Limb (tissue), 2 donors: ENCODE measurements at regions not wholly inside any gene's neighbourhood (a gene's known extent, or its start where the extent isn't known, plus 50 kb on each side); places are given as distances from the start of the nearest gene placed in this dataset.
"Not testable (repeated sequence)": the region's sequence is repeated elsewhere in the genome, so short reads cannot be mapped to it uniquely, and the experiment has no call there.

Experiments used
- DNase-seq, 2 donors: peaks; one replicate each; pipeline ENCODE4 v3.0.0-alpha.2; 2016; ENCODE audit errors: extremely low spot score in 2 of 2

DNA sequence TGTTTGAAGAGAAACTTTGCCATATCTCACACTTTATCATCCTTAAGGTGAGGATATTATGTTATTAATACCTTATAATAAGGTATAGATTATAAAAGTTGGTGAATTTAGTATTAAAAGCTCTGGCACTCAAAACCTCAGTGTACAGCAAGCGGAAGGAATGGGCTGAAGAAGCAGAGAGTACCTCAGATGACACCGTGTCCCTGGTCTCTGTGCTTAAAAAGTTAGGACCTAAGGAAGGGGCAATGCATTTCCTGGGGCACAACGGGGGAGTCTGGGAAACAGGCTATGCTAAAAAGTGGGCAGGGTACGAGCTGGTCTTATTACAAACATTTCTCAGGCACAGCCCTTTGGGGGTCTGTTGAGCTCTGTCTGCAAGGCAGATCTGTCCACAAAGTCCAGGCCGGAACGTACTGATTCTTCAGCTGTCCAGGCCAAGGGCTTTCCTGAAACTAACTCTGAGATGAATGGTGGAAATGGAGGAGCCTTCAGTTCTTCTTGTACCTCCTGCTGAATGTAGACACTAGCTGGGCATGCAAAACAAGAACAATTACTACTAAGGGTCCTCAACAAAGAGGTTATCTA, 202.7 kb downstream of the POM121L12 start:
- DNase-seq, result no peak

GRCh38 chr7:53239151-53239550, 203.7 kb downstream of the POM121L12 start:
- not testable (repeated sequence) for DNase-seq

DNA sequence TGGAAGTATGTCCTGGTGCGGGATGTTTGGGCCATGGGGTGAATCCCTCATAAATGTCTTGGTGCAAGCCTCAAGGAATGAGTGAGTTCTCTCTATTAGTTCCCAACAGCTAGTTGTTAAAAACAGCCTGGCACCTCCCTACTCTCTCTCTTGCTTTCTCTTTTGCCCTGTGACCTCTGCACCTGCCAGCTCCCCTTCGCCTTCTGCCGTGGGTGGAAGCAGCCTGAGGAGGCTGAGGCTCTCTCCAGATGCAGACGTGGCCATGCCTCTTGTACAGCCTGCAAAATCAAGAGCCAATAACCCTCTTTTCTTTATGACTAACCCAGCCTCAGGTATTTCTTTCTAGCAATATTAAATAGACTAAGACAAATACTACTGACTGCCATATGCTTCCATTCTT, 210.3 kb downstream of the POM121L12 start:
- no peak for DNase-seq

DNA sequence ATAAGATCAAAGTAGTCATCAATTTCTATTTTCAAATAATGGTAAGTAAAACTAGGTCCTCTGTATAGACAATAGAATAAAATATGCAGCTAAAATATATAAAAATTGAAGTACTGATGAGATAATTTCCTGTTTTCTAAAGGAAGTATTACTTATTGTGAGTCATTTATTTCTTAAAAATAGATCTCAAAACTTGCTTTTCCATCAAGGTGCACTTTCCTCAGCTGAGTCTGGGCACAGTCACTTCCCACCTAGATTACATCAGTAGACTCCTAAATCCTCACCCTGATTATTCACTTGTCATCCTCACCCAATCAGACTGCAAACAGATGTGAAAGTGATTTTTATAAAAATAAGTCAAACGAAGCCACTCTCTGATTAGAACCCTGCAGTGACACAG, 211.5 kb downstream of the POM121L12 start:
- no peak for DNase-seq

DNA sequence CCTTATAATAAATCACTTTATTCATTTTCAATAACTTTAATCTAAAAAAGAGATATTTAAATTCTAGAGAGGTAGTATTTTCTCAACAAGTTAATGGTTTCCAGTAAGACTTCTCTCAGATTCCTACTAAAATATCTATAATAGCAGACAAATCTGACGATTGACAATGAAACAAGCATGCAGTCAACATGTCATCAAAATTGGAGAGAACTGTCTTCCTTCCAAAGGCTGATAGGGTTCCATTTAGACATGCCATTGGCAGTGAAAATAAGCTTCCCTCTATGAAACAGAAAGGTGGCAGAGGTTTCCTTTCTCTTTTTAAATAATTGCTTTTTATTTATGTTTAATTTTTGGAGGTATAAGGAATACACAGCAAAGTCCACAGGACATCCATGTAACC, 217.1 kb downstream of the POM121L12 start:
- no peak for DNase-seq

GRCh38 chr7:53272081-53272480, 236.6 kb downstream of the POM121L12 start:
- no peak for DNase-seq

DNA sequence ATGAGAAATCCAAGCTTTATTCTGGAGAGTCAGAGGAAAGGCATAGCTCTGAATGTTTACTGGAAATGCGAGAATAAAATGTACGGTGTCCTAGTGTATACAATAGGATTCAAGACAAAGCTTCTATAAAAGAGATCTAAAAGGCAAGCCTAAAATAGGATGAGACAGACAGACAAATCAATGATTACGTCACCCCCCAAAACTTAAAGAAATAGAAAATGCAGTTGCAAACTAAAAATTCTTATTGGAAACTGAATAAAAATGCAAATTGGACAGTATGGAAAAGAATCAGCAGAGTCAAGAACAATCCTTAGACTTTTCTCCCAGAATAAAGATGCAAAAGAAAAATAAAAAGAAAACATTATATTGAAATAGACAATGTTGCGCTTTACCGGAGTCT, 245.9 kb downstream of the POM121L12 start:
- DNase-seq, result no peak

DNA sequence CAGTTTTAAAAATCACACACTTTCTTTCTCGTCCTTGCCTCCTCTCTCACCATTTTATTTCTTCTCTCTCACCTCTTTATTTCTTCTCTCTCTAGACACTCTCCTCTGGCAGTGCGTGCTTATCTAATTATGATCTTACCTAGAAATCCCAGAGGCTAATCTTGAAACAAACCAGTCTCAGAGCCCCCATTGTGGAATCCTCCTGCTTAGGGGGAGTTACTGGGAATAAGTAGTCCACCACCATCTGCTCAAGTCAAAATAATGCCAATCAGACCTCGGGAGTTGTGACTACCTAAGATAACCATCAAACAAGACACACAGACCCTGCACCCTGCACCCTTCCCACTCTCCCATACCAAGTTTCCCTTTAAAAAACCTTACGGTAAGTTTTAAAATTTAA, 256.9 kb downstream of the POM121L12 start:
- no peak for DNase-seq

DNA sequence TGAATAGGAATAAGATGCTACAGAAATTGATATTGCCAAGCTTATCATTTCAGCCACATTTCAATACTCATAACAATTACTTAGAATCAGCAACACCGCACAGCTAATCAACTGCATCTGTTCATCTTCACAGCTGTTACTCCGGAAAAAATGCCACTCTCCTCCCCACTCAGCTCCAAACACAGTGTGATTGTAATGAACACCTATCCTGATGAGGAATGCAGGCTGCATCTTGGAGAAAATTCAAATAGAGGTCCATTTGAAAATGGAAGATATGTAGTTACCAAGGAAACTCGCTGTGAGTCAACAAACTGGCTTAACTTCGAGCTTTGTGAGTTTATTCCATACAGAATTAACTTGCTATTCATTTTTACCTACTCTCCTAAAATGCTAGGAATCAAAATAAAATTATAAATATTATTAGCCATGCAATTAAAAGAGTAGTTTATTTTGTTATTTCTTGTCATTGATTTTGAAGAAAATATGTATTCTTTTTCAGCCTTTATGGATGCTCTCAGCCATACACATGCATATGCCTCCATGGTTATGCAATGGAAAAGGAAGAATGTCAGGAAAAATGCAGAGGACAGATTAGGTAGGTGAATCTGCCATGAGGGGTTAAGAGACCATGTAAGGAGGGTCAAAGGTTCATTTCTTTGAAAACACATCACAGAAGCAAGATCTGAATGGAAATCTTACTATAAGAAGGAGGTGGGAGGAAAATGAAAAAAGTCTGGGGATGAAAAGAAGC, 267.2 kb downstream of the POM121L12 start:
- peak in 1 of 2 donors; percentile 50 for DNase-seq

DNA sequence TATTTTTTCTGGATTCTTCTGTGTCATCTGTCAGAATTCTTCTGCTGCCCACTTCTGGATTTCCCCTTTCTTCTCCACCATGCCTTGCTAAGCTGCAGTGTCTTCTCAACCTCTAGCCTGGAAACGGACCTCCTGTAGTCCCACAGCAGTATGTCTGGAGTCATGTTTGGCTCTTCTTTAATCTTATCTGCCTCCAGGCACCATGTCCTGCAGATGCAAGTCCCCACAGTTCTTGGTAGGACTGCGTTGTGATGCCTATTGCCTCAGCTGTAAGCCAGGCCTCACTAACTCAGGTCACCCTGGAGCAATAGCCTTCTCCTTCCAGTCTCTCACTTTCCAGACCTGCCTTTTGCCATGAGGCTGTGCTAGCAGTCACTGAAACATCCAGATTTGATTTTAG, 268.3 kb downstream of the POM121L12 start:
- no peak for DNase-seq

GRCh38 chr7:53306846-53307245, 271.4 kb downstream of the POM121L12 start:
- DNase-seq, result no peak

DNA sequence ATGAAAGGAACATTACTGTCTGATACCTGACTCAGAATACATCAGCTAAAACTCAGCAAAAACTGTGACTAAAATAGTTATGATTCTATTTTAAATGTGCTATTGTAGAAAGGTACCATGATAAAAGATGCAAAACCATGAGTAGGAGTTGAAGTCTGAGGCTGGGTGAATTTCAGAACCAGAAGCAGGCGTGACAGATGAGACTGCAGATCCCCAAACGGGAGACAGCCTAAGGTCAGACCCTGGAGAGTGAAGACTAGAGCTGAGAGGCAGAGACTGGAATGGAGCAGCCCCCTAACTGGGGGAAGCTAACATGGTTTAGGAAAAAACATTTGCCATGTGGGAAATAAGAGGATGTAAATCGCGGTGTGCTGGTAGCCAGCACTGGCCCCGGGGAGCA, 275.8 kb downstream of the POM121L12 start:
- no peak for DNase-seq

DNA sequence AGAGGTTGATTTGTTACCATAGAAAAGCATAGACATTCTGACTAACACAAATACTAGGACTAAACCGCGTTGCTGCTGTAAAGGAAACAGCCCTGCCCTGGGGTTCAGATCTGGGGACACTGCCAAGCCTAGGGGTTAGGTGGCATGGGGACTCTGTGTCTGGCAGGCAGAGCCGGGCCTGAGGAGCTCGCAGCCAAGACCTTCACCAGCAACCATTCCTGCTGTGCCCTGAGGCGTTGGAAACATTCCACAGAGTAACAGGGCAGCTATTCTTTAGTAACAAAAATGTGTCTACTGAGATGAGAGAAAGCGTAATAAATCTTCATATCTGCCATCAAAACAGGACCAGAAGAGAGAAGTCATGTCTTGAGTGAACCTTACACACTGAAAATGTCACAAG, 280.5 kb downstream of the POM121L12 start:
- peak; percentile 5 to 57 for DNase-seq

GRCh38 chr7:53318566-53318965, 283.1 kb downstream of the POM121L12 start:
- DNase-seq, result no peak

- DNase-seq, result no peak
Observed at GRCh38 chr7:53325061-53325460, 289.6 kb downstream of the POM121L12 start.

GRCh38 chr7:53326634-53327033, 291.2 kb downstream of the POM121L12 start:
- no peak for DNase-seq

- no peak for DNase-seq
Observed at GRCh38 chr7:53336105-53336668, 300.8 kb downstream of the POM121L12 start.

DNA sequence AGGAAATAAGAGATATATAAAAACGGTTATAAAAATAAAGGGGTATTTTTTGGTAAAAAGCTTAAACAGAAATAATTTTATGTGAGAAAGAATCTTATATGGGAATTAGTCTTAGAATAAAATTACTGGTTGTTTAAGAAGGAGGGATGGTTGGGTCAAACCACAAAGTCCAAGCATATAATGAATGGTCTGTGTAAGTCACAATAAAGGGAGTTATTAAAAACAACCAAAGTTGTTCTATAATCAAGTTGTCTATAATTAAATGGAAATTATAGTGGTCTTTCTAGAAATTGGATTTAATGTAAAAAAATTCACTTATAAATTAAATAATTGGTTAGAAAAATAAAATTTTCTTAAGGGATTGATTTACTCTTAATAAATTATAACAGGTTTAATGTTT, 304.8 kb downstream of the POM121L12 start:
- DNase-seq, result no peak

GRCh38 chr7:53350241-53350640, 314.8 kb downstream of the POM121L12 start:
- peak in 1 of 2 donors; percentile 36 for DNase-seq

GRCh38 chr7:53351681-53352080, 316.2 kb downstream of the POM121L12 start:
- no peak for DNase-seq

DNA sequence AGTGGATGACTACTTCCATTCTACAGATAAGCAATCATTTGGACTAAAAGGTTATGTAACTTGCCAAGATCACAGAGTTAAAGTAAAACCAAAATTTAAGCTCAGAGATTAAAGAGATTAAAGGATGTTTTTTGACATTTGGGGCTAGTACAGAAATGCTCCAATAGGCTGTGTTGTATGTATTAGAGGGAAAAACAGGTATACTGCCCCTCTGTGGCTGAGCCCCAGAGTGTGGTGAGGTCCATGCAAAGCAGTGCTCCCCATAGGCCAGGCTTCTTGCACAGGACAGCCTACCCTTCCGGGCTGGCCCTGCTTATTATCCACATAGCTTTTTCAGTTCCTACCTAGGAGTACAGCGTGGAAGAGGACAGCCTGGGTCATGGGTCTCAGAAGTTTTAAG, 322.8 kb downstream of the POM121L12 start:
- no peak for DNase-seq

DNA sequence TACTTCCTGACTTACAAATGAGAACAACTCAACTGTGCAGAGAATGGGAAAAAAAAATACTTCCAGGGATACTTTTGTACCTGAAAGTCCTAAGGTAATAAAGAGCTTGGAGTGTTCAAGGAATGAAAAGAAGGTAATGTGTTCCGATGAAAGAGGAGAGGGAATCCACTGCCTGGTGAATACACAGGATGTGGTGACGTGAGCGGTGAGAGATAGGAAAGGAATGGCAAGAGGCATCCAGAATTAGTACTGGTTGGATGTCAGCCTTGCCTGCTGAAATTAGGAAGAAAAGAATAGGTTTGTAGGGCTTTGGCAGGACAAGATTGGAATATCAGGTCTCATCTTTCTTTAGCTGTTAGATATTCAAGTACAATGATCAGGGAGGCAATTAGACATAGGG, 347.7 kb downstream of the POM121L12 start:
- DNase-seq, result no peak

DNA sequence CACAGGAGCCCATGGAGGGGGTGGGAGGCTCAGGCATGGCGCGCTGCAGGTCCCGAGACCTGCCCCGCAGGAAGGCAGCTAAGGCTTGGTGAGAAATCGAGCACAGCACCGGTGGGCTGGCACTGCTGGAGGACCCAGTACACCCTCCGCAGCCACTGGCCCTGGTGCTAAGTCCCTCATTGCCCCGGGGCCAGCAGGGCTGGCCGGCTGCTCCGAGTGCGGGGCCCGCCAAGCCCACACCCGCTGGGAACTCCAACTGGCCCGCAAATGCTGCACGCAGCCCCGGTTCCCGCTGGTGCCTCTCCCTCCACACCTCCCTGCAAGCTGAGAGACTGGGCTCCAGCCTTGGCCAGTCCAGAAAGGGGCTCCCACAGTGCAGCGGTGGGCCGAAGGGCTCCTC, 349.8 kb downstream of the POM121L12 start:
- DNase-seq, result not testable (repeated sequence)
